ENCODE measurements at regions not wholly inside any gene's neighbourhood (a gene's known extent, or its start where the extent isn't known, plus 50 kb on each side); places are given as distances from the start of the nearest gene placed in this dataset.

- dilution Hi-C loops (cut with MboI; ENCODE audit: extremely low pct_ligation_motif_present, low sequenced_read_pairs) = no loop called here
- Histone ChIP-seq H3K9ac (ENCODE audit: control insufficient read depth, extremely low read depth, insufficient read depth, low read length) (no peak overlapping the region), H3K36me3 (ENCODE audit: control insufficient read depth in 2 of 2, extremely low read depth in 1 of 2, insufficient read depth in 2 of 2, low read length in 2 of 2) (no peaks in the 10 kb centered on the region), H3K27me3 (ENCODE audit: control insufficient read depth, extremely low read depth, insufficient read depth, low read length) (peaks cover 3% of the 10 kb centered on the region), H3K27ac (ENCODE audit: control insufficient read depth, insufficient read depth, low read length) (no peak overlapping the region), H3K9me1 (ENCODE audit: control insufficient read depth, extremely low read depth, insufficient read depth, low read length) (no peaks in the 10 kb centered on the region), H3K79me2 (ENCODE audit: control insufficient read depth, insufficient read depth, low read length) (no peaks in the 10 kb centered on the region), H3K9me3 (ENCODE audit: control insufficient read depth, low read depth, low read length) (no peaks in the 10 kb centered on the region), H3K4me2 (ENCODE audit: control insufficient read depth, extremely low read depth, insufficient read depth, low read depth, low read length) (no peak overlapping the region), H3K4me1 (ENCODE audit: control insufficient read depth, extremely low read depth, insufficient read depth, low read length) (no peaks in the 10 kb centered on the region), H4K20me1 (ENCODE audit: control insufficient read depth, extremely low read depth, insufficient read depth, low read length) (no peaks in the 10 kb centered on the region), H3K4me3 (ENCODE audit: control insufficient read depth in 2 of 3, extremely low read depth in 1 of 3, insufficient read depth in 2 of 3, low read depth in 1 of 3, low read length in 3 of 3) (no peak overlapping the region), H2AFZ (ENCODE audit: control insufficient read depth, low read length) (no peak overlapping the region)
- TF ChIP-seq CTCF (optimal IDR thresholded peaks at IDR 0.05 in 1 of 3, IDR thresholded peaks at IDR 0.05 in 1 of 3, conservative IDR thresholded peaks at IDR 0.05 in 1 of 3; ENCODE audit: extremely low read depth in 1 of 3, insufficient read depth in 2 of 3, low read length in 3 of 3) = no peak
- no peak for TF ChIP-seq EZH2 (IDR thresholded peaks at IDR 0.05; ENCODE audit: low read length)
- FAIRE-seq (no peak), DNase-seq (ENCODE audit: low read depth, low spot score) (no peak)
These were observed 121.2 kb upstream of the GATA6 start for GRCh38 chr18:22048221-22048620.

GRCh38 chr18:22048932-22049615 lies 120.3 kb upstream of the GATA6 start:
- Histone ChIP-seq H3K9me3 (ENCODE audit: control insufficient read depth, low read depth, low read length) (no peaks in the 10 kb centered on the region), H3K9me1 (ENCODE audit: control insufficient read depth, extremely low read depth, insufficient read depth, low read length) (no peaks in the 10 kb centered on the region), H3K4me1 (ENCODE audit: control insufficient read depth, extremely low read depth, insufficient read depth, low read length) (no peaks in the 10 kb centered on the region), H3K27me3 (ENCODE audit: control insufficient read depth, extremely low read depth, insufficient read depth, low read length) (peaks cover 3% of the 10 kb centered on the region), H3K27ac (ENCODE audit: control insufficient read depth, insufficient read depth, low read length) (no peak overlapping the region), H2AFZ (ENCODE audit: control insufficient read depth, low read length) (no peak overlapping the region), H3K36me3 (ENCODE audit: control insufficient read depth in 2 of 2, extremely low read depth in 1 of 2, insufficient read depth in 2 of 2, low read length in 2 of 2) (no peaks in the 10 kb centered on the region), H3K9ac (ENCODE audit: control insufficient read depth, extremely low read depth, insufficient read depth, low read length) (no peak overlapping the region), H3K4me3 (ENCODE audit: control insufficient read depth in 2 of 3, extremely low read depth in 1 of 3, insufficient read depth in 2 of 3, low read depth in 1 of 3, low read length in 3 of 3) (no peak overlapping the region), H3K4me2 (ENCODE audit: control insufficient read depth, extremely low read depth, insufficient read depth, low read depth, low read length) (no peak overlapping the region), H3K79me2 (ENCODE audit: control insufficient read depth, insufficient read depth, low read length) (no peaks in the 10 kb centered on the region), H4K20me1 (ENCODE audit: control insufficient read depth, extremely low read depth, insufficient read depth, low read length) (no peaks in the 10 kb centered on the region)
- DNase-seq (ENCODE audit: low read depth, low spot score) (no peak), FAIRE-seq (no peak)
- TF ChIP-seq CTCF (optimal IDR thresholded peaks at IDR 0.05 in 1 of 3, IDR thresholded peaks at IDR 0.05 in 1 of 3, conservative IDR thresholded peaks at IDR 0.05 in 1 of 3; ENCODE audit: extremely low read depth in 1 of 3, insufficient read depth in 2 of 3, low read length in 3 of 3) (no peak), EZH2 (IDR thresholded peaks at IDR 0.05; ENCODE audit: low read length) (no peak)
- dilution Hi-C loops (cut with MboI; ENCODE audit: extremely low pct_ligation_motif_present, low sequenced_read_pairs) = no loop called here

Data from keratinocyte (primary cell).